NCI-H460 (cell line): ENCODE measurements at regions not wholly inside any gene's neighbourhood (a gene's known extent, or its start where the extent isn't known, plus 50 kb on each side); places are given as distances from the start of the nearest gene placed in this dataset.
A peak's percentile ranks its signal among the peaks of the same experiment; 100 is the strongest.

Experiments used
- DNase-seq: peaks from one replicate; pipeline ENCODE4 v3.0.0-alpha.2; 2016; ENCODE audit warnings: low read depth; ENCODE audit errors: extremely low read depth

- no peak for DNase-seq
Observed at GRCh38 chr5:165184183-165184582, 1678.8 kb downstream of the MAT2B start.

GRCh38 chr5:165185716-165186115 lies 1680.3 kb downstream of the MAT2B start:
- DNase-seq, result no peak

- DNase-seq, result no peak
Observed at GRCh38 chr5:165187815-165188214, 1682.4 kb downstream of the MAT2B start.

GRCh38 chr5:165188556-165189175 lies 1683.2 kb downstream of the MAT2B start:
- DNase-seq, result no peak

GRCh38 chr5:165196961-165197360 lies 1691.5 kb downstream of the MAT2B start:
- DNase-seq, result no peak

GRCh38 chr5:165201369-165201768 lies 1696.0 kb downstream of the MAT2B start:
- no peak for DNase-seq

GRCh38 chr5:165201771-165202518 lies 1696.5 kb downstream of the MAT2B start:
- no peak for DNase-seq

GRCh38 chr5:165202519-165202910 lies 1697.1 kb downstream of the MAT2B start:
- DNase-seq, result no peak

- DNase-seq, result peak; percentile 15
Observed at GRCh38 chr5:165209101-165209727, 1703.8 kb downstream of the MAT2B start.

- no peak for DNase-seq
Observed at GRCh38 chr5:165224366-165225045, 1719.1 kb downstream of the MAT2B start.

GRCh38 chr5:165227515-165227914 lies 1722.1 kb downstream of the MAT2B start:
- DNase-seq, result no peak

GRCh38 chr5:165228184-165228583 lies 1722.8 kb downstream of the MAT2B start:
- DNase-seq, result no peak

- DNase-seq, result no peak
Observed at GRCh38 chr5:165231821-165232508, 1726.5 kb downstream of the MAT2B start.

- DNase-seq, result no peak
Observed at GRCh38 chr5:165232509-165233028, 1727.2 kb downstream of the MAT2B start.

GRCh38 chr5:165241811-165242210 lies 1736.4 kb downstream of the MAT2B start:
- no peak for DNase-seq

GRCh38 chr5:165242646-165243045 lies 1737.2 kb downstream of the MAT2B start:
- DNase-seq, result no peak

- DNase-seq, result no peak
Observed at GRCh38 chr5:165244407-165244806, 1739.0 kb downstream of the MAT2B start.

- DNase-seq, result no peak
Observed at GRCh38 chr5:165258197-165258771, 1752.9 kb downstream of the MAT2B start.

GRCh38 chr5:165260426-165260825 lies 1755.0 kb downstream of the MAT2B start:
- no peak for DNase-seq

GRCh38 chr5:165263536-165263935 lies 1758.1 kb downstream of the MAT2B start:
- DNase-seq, result no peak
